Activated CD4-positive, alpha-beta T cell treated with anti-CD3 and anti-CD28 coated beads for 24 hours (primary cell): ENCODE measurements at regions not wholly inside any gene's neighbourhood (a gene's known extent, or its start where the extent isn't known, plus 50 kb on each side); places are given as distances from the start of the nearest gene placed in this dataset.

ENCODE experiments used
- DNase-seq, 2 donors: peaks; one replicate each; pipeline ENCODE4 v3.0.0-alpha.2; 2020; ENCODE audit warnings: low read depth in 2 of 2

- DNase-seq, result no peak
These were observed 152.0 kb upstream of the DYRK2 start for GRCh38 chr12:67496581-67496980.

DNA sequence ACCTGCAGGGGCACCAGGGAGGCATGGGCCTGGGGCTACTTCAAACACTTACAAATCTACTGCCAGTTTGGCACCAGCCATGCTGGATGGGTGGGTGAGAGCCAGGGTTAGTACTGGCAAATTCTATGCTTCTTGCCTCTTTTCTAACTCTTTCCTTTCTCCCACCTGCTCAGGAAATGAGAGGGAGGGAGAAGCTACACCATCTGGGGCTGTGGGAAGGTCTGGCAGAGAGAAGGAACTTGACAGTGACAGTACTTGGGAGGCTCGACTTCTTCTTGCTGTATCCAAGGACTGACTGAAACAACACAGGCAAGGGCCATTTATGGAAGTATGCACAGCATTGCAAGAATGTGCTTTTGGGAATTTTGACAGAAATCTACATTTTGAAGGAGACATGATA lies 149.6 kb upstream of the DYRK2 start:
- DNase-seq, result no peak

- no peak for DNase-seq
These were observed 147.2 kb upstream of the DYRK2 start for GRCh38 chr12:67501362-67501761.

DNA sequence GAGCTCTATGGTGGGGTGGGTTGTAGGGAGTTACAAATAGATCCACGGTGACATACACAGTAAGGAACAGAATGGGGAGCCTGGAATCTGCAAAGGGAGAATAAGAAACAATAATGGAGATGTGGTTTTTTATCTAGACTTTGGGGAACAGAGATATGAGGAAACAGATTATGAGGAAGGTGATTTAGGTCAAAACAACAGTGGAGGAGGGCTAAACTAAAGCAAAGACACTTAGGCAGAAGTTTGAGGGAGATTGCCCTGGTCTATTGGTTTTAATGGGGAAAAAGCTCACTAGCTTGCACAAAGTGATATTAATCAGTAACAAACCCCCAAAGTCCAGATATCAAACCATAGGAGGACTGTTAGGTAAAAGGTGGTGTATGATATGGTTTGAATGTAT lies 144.5 kb upstream of the DYRK2 start:
- DNase-seq, result no peak

GRCh38 chr12:67506739-67507138 lies 141.8 kb upstream of the DYRK2 start:
- DNase-seq, result no peak

GRCh38 chr12:67508830-67509229 lies 139.7 kb upstream of the DYRK2 start:
- no peak for DNase-seq

- DNase-seq, result no peak
These were observed 138.7 kb upstream of the DYRK2 start for GRCh38 chr12:67509666-67510386.

DNA sequence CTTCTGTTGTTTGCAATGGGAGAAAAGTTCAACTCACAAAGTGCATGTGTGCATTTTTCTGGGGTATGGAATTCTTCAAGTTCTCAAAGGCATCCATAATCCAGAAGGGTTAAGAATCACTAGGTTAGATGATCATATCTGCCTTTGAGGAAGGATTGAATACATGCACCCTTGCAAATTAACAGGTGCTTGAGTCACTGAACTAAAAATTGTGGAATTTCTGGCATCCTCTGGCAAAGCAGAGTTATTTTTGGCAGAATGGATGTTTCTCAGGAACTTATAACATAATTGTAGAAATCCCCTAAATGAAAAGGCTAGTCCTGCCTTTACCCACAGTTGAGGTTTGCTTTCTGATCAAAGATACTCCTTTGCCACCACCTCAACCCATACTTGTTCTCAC lies 136.5 kb upstream of the DYRK2 start:
- no peak for DNase-seq

DNA sequence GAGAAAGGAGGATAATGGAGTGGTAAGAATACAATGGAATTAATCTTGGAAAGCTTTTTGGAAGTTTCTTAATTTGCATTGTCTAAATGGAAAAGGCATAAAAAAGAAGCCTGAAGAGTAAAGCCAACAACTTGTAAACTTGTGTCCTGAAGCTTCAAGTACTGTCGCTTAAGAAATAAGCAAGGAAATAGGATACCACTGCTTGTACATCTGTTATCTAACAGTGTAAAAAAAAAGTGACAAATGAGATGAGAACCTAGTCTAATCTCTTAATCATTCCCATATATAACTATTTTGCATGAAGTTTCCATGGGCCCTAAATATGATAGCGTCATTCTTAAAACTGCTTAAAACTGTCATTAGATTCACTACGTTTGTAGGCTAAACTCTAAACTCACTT lies 134.0 kb upstream of the DYRK2 start:
- DNase-seq, result no peak

GRCh38 chr12:67515679-67516340 lies 132.7 kb upstream of the DYRK2 start:
- no peak for DNase-seq

DNA sequence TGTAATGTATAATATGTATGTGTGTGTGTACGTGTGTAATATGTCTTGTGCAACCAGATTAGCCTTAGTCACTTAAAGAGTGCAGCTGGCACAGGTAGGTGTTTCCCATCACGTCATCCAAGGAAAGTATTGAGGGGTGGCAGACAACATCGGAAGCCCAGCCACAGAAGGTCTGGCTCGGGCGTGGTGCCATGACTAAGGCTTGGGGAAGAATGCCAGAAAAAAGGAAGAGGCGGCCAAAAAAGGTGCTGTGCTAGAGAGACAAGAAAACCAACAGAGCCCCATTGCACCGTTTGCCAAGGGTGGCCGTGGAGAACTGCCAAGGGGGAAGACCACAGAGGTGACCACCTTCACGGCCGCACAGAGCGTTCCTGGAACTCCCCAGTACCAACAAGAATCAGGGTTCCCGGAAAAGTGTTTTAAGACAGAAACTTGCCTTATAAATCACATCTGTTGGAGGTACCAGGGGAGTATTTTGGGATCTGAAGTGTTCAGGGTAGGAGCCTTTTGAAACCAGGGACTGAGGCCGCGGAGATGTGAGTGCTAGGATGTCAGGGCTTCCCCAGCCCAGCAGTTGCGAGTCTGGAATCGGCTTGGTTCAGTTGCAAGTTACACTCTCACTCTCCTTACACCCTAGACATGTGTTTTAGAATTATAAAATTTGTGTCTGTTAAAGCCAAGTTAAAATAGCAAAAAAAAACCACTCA lies 131.2 kb upstream of the DYRK2 start:
- no peak for DNase-seq

- no peak for DNase-seq
These were observed 128.8 kb upstream of the DYRK2 start for GRCh38 chr12:67519484-67520433.

DNA sequence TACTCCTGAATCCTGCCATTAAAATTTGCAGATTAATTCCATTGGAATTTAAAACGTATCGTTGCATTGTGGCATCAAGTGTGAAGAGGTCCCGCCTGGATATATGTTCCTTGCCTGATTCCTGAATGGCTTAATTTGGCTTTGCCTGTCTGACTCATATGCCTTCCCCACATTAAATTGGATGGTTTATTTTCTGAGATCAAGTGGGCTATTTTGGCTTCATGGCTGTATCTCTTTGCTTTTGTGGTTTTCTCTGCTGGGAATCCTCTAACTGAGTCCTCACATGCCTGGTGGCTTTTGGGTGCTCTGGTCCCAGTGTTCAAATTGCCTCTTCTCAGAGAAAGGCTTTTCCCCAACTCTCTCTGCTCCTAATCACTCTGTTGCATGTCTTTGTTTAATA lies 127.9 kb upstream of the DYRK2 start:
- DNase-seq, result no peak

DNA sequence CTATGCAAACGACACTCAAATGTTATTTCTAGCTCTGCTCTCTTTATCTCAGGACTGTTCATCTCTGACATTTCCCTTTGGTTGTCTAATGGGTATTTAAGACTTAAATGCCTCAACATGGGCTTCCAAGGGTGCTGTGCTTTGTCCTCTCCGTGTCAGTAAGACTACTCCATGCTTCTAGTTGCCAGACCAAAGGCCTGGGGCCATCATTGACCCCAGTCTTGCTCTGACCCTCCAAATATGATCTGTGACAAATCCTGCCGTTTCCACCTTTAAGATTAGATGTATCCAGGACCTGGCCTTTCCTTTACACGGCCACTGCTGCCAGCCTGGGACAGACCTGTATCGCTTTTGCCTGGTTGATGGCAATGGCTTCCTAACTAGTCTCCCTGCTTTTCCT lies 126.3 kb upstream of the DYRK2 start:
- DNase-seq, result no peak

DNA sequence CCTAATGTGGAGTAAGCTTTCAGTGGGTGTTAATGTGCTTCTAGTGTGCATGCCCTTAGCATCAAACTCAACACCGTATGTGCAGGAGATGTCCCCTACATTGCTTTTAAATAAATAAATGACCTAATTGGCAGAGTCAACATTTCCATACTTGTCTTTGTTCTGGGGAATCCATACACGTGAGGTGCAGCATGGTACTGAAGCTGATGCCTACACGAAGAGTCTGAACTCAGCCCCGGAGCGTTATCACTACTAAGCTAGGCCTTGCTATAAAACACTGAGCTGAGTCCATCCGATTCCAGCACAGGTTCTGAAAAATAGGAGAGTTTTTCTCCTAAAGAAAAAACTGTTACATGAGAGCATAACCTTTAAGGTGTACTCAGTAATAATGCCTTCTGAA lies 125.0 kb upstream of the DYRK2 start:
- DNase-seq, result no peak

GRCh38 chr12:67524861-67525616 lies 123.5 kb upstream of the DYRK2 start:
- no peak for DNase-seq

GRCh38 chr12:67525617-67525884 lies 123.0 kb upstream of the DYRK2 start:
- DNase-seq, result no peak

- DNase-seq, result no peak
These were observed 122.4 kb upstream of the DYRK2 start for GRCh38 chr12:67526129-67526528.

DNA sequence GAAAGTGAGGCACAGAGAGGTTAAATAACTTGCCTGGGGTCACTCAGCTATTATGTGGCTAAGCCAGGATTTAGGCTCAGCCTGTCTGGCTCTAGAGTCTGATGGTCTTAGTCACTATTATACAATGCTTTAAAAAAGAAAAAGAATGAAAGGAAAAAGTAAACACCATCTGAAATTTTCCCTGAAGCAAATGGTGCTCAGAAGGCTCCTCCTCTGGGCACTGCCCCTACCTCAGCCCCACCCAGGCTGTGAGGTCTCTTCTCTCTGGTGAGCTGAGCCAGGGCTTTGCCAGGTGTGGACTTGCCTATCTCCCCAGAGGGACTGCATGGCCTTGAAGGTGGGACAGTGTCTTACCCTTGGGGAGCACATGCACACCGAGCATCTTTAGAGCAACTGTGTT lies 117.5 kb upstream of the DYRK2 start:
- DNase-seq, result no peak

GRCh38 chr12:67531501-67531900 lies 117.0 kb upstream of the DYRK2 start:
- no peak for DNase-seq

GRCh38 chr12:67533159-67533558 lies 115.4 kb upstream of the DYRK2 start:
- no peak for DNase-seq
